Prostate gland (tissue), 2 donors: ENCODE measurements at regions not wholly inside any gene's neighbourhood (a gene's known extent, or its start where the extent isn't known, plus 50 kb on each side); places are given as distances from the start of the nearest gene placed in this dataset.

Experiments used
- DNase-seq: peaks from one replicate; pipeline ENCODE4 v3.0.0-alpha.2; 2019; ENCODE audit warnings: low spot score
- H3K27ac ChIP-seq, 2 donors: fragments of 200-600 bp; sonication (generic); 2 replicates each; pipeline ENCODE4 v1.5.1; 2017 to 2019
- H3K27me3 ChIP-seq: fragments of 200-600 bp; sonication (generic); replicated peaks from 2 replicates; pipeline ENCODE4 v1.5.1; 2019; ENCODE audit not compliant: insufficient read depth
- H3K36me3 ChIP-seq, 2 donors: fragments of 200-600 bp; sonication (generic); 1 replicate in 1 of 2; 2 replicates in 1 of 2; pipeline versions ENCODE4 v1.5.1 to v1.8.1; 2017 to 2019
- H3K4me1 ChIP-seq: fragments of 200-600 bp; sonication (generic); replicated peaks from 2 replicates; pipeline ENCODE4 v1.5.1; 2019
- H3K4me3 ChIP-seq, 2 donors: fragments of 200-600 bp; sonication (generic); 2 replicates each; pipeline ENCODE4 v1.5.1; 2017 to 2019
- H3K9me3 ChIP-seq: fragments of 200-600 bp; sonication (generic); 2 replicates; pipeline ENCODE4 v1.5.1; 2017
- CTCF ChIP-seq, 4 experiments: fragments of 200-600 bp in 2 of 4; fragments of 450-650 bp in 2 of 4; sonication (generic) in 2 of 4; IDR thresholded peaks; 1 replicate in 3 of 4; 2 replicates in 1 of 4; pipeline ENCODE4 v1.5.1; 2016 to 2019; ENCODE audit warnings: antibody characterized with exemption in 4 of 4, mild to moderate bottlenecking in 2 of 4, moderate library complexity in 2 of 4
- POLR2A ChIP-seq: fragments of 450-650 bp; IDR thresholded peaks from one replicate; pipeline ENCODE4 v1.6.1; 2016; ENCODE audit warnings: antibody characterized with exemption, mild to moderate bottlenecking
- POLR2AphosphoS5 ChIP-seq: sonication (generic); formaldehyde crosslinking; IDR thresholded peaks from one replicate; pipeline ENCODE4 v1.6.1; 2017; ENCODE audit warnings: antibody characterized with exemption
- WGBS: methylation state at CpG from one replicate; pipeline ENCODE4 v1.1.5; 2018; 5-methylcytosine and 5-hydroxymethylcytosine counted together
- intact Hi-C: fragments of 100-400 bp; cut with DNase I; formaldehyde crosslinking; loops from one replicate; pipeline ENCODE4 v1.14.2; 2022

- H3K4me3 ChIP-seq = no peak overlapping the region
- H3K4me1 ChIP-seq = no peaks in the 10 kb centered on the region
- no peaks in the 10 kb centered on the region for H3K9me3 ChIP-seq
- no peak overlapping the region for H3K27ac ChIP-seq
- intact Hi-C loops = no loop called here
- no peak for TF ChIP-seq POLR2AphosphoS5
- no peak for TF ChIP-seq POLR2A
- no peak for TF ChIP-seq CTCF (IDR thresholded peaks at IDR 0.05)
- H3K36me3 ChIP-seq = no peaks in the 10 kb centered on the region
- no peaks in the 10 kb centered on the region for H3K27me3 ChIP-seq
- 96% methylated on average over 3 of the region's 4 CpGs for WGBS
- no peak for DNase-seq
These were observed 263.9 kb upstream of the SLITRK2 start for GRCh38 chrX:145553702-145554101.

GRCh38 chrX:145563159-145563558 lies 254.5 kb upstream of the SLITRK2 start:
- Histone ChIP-seq H3K27ac (no peak overlapping the region), H3K27me3 (no peaks in the 10 kb centered on the region), H3K9me3 (no peaks in the 10 kb centered on the region), H3K4me3 (no peak overlapping the region), H3K4me1 (no peaks in the 10 kb centered on the region), H3K36me3 (no peaks in the 10 kb centered on the region)
- intact Hi-C loops = no loop called here
- 19% methylated on average over 1 of the region's 1 CpG for WGBS
- DNase-seq = no peak
- TF ChIP-seq POLR2A (no peak), POLR2AphosphoS5 (no peak), CTCF (IDR thresholded peaks at IDR 0.05) (no peak)

GRCh38 chrX:145609951-145610511 lies 207.6 kb upstream of the SLITRK2 start:
- H3K4me3 ChIP-seq = no peak overlapping the region
- no peaks in the 10 kb centered on the region for H3K27me3 ChIP-seq
- no peak for DNase-seq
- WGBS = 53% methylated on average over 6 of the region's 6 CpGs
- H3K27ac ChIP-seq = no peak overlapping the region
- TF ChIP-seq CTCF (IDR thresholded peaks at IDR 0.05) (no peak), POLR2A (no peak), POLR2AphosphoS5 (no peak)
- intact Hi-C loops = no loop called here
- no peaks in the 10 kb centered on the region for H3K36me3 ChIP-seq
- H3K4me1 ChIP-seq = no peaks in the 10 kb centered on the region
- H3K9me3 ChIP-seq = no peaks in the 10 kb centered on the region

GRCh38 chrX:145613894-145614293 lies 203.7 kb upstream of the SLITRK2 start:
- H3K36me3 ChIP-seq = no peaks in the 10 kb centered on the region
- no peak for DNase-seq
- H3K27ac ChIP-seq = no peak overlapping the region
- WGBS = 63% methylated on average over 3 of the region's 3 CpGs
- TF ChIP-seq POLR2A (no peak), POLR2AphosphoS5 (no peak)
- H3K4me3 ChIP-seq = no peak overlapping the region
- H3K27me3 ChIP-seq = no peaks in the 10 kb centered on the region
- no peaks in the 10 kb centered on the region for H3K4me1 ChIP-seq
- H3K9me3 ChIP-seq = no peaks in the 10 kb centered on the region
- intact Hi-C loops = no loop called here

- intact Hi-C loops = no loop called here
- no peak overlapping the region for H3K4me3 ChIP-seq
- TF ChIP-seq POLR2A (no peak), CTCF (IDR thresholded peaks at IDR 0.05) (no peak), POLR2AphosphoS5 (no peak)
These were observed 197.0 kb upstream of the SLITRK2 start for GRCh38 chrX:145620666-145621065.

More at GRCh38 chrX:145620666-145621065, 197.0 kb upstream of the SLITRK2 start:
- Histone ChIP-seq H3K4me1 (no peaks in the 10 kb centered on the region), H3K9me3 (no peaks in the 10 kb centered on the region), H3K36me3 (no peaks in the 10 kb centered on the region), H3K27me3 (no peaks in the 10 kb centered on the region), H3K27ac (no peak overlapping the region)
- DNase-seq = no peak
- 50% methylated on average over 1 of the region's 1 CpG for WGBS
